ENCODE measurements at regions not wholly inside any gene's neighbourhood (a gene's known extent, or its start where the extent isn't known, plus 50 kb on each side); places are given as distances from the start of the nearest gene placed in this dataset.

DNA sequence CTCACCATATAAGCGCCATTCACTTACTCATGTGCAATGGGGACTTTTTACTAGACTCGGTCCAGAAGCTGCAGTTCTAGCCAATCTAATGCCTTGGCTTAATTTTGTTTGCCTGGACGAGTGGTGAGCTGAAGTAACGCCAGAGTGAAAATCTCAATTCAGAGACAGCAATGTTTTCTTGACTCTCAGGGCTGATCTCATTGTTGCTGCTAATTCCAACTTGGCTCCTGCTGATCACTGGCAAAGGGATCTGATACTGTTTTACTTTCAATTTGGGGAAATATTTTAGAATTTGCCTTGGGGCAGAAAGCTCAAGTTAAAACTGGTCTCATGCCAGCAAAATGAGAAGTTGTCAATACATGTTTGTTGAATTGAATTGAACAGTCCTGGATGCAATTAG, 906.6 kb upstream of the CDH2 start:
- TF ChIP-seq, protein P1, sequence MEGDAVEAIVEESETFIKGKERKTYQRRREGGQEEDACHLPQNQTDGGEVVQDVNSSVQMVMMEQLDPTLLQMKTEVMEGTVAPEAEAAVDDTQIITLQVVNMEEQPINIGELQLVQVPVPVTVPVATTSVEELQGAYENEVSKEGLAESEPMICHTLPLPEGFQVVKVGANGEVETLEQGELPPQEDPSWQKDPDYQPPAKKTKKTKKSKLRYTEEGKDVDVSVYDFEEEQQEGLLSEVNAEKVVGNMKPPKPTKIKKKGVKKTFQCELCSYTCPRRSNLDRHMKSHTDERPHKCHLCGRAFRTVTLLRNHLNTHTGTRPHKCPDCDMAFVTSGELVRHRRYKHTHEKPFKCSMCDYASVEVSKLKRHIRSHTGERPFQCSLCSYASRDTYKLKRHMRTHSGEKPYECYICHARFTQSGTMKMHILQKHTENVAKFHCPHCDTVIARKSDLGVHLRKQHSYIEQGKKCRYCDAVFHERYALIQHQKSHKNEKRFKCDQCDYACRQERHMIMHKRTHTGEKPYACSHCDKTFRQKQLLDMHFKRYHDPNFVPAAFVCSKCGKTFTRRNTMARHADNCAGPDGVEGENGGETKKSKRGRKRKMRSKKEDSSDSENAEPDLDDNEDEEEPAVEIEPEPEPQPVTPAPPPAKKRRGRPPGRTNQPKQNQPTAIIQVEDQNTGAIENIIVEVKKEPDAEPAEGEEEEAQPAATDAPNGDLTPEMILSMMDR (IDR thresholded peaks at IDR 0.05; ENCODE audit: insufficient read depth, low read length), result no peak
- TF ChIP-seq, protein P2, sequence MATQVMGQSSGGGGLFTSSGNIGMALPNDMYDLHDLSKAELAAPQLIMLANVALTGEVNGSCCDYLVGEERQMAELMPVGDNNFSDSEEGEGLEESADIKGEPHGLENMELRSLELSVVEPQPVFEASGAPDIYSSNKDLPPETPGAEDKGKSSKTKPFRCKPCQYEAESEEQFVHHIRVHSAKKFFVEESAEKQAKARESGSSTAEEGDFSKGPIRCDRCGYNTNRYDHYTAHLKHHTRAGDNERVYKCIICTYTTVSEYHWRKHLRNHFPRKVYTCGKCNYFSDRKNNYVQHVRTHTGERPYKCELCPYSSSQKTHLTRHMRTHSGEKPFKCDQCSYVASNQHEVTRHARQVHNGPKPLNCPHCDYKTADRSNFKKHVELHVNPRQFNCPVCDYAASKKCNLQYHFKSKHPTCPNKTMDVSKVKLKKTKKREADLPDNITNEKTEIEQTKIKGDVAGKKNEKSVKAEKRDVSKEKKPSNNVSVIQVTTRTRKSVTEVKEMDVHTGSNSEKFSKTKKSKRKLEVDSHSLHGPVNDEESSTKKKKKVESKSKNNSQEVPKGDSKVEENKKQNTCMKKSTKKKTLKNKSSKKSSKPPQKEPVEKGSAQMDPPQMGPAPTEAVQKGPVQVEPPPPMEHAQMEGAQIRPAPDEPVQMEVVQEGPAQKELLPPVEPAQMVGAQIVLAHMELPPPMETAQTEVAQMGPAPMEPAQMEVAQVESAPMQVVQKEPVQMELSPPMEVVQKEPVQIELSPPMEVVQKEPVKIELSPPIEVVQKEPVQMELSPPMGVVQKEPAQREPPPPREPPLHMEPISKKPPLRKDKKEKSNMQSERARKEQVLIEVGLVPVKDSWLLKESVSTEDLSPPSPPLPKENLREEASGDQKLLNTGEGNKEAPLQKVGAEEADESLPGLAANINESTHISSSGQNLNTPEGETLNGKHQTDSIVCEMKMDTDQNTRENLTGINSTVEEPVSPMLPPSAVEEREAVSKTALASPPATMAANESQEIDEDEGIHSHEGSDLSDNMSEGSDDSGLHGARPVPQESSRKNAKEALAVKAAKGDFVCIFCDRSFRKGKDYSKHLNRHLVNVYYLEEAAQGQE (IDR thresholded peaks at IDR 0.05; ENCODE audit: insufficient replicate concordance, low read depth), result no peak
- no peak for TF ChIP-seq GABPA (IDR thresholded peaks at IDR 0.05; ENCODE audit: low read depth)
- TF ChIP-seq POLR2AphosphoS5 (IDR thresholded peaks at IDR 0.05; ENCODE audit: low read depth), result no peak
